ENCODE measurements at regions not wholly inside any gene's neighbourhood (a gene's known extent, or its start where the extent isn't known, plus 50 kb on each side); places are given as distances from the start of the nearest gene placed in this dataset.

DNA sequence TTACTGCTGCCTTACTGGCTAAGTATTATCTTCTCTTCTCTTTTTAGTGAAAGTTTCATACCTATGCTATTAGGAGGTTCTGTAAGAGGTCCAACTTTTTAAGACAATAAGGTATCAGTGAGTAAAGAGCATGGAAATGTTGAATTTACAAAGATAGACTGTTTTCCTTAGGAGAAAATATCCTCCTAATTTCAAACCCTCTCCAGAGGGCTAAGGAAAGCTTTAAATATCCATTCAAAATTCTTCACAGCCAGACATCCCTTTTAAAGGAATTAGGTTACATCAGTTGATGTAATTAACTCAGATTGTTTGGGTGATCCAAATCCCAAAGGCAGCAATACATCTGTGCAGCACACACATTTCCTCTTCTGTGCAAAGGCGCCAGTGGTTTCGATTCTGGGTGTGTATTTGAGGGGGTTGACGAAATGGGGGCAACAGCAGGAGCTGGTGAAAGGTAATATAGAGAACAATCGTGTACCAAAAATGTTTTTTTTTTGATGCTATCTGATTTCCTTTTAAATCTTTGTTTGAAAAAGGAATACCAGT is 273.8 kb upstream of the RPS23 start:
- H3K23me2 ChIP-seq (ENCODE audit: low read depth, low read length): no peaks in the 10 kb centered on the region
- H3K27ac ChIP-seq (ENCODE audit: low read depth, low read length): no peak overlapping the region
- WGBS, 2 experiments (ENCODE audit: extremely low coverage in 1 of 2, insufficient coverage in 1 of 2, insufficient read length in 1 of 2, insufficient replicate concordance in 2 of 2, low coverage in 1 of 2, low lambda C conversion rate in 2 of 2, missing lambda C conversion rate in 1 of 2): 86% methylated on average over 4 of the region's 4 CpGs; no CpG with 5 or more reads in 1 of the 2 experiments
- H3K9me3 ChIP-seq (ENCODE audit: insufficient read depth in 2 of 2, low read depth in 1 of 2, low read length in 1 of 2): no peaks in the 10 kb centered on the region
- DNase-seq (ENCODE audit: low read depth in 1 of 2, low spot score in 2 of 2) (no peak), FAIRE-seq (no peak)
- no peaks in the 10 kb centered on the region for H3K4me1 ChIP-seq (replicated peaks in 1 of 4; ENCODE audit: control insufficient read depth in 3 of 4, insufficient read depth in 4 of 4, low read length in 3 of 4)
- no peak overlapping the region for H2BK15ac ChIP-seq (ENCODE audit: low read length)
- ChIA-PET CTCF (ENCODE audit: partially characterized antibody) (no interaction called here), POLR2A (ENCODE audit: partially characterized antibody) (interaction anchor here (1.1 kb wide), 1 partner anchor 36 kb away, joined by 3 read pairs; no protein-coding TSS in a partner anchor)
- H2BK20ac ChIP-seq (ENCODE audit: low read length): no peak overlapping the region
- no peak overlapping the region for H3K4me3 ChIP-seq (ENCODE audit: extremely low read depth in 1 of 4, insufficient read depth in 2 of 4, low read depth in 3 of 4, low read length in 4 of 4)
- H3K27me3 ChIP-seq (replicated peaks in 1 of 4; ENCODE audit: control insufficient read depth in 3 of 4, extremely low read depth in 1 of 4, insufficient read depth in 3 of 4, low read length in 3 of 4): no peaks in the 10 kb centered on the region
- H3K79me2 ChIP-seq (ENCODE audit: control insufficient read depth in 1 of 2, insufficient read depth in 2 of 2, low read length in 2 of 2): no peaks in the 10 kb centered on the region
- H2AK5ac ChIP-seq (ENCODE audit: low read depth, low read length): no peak overlapping the region
- H3K23ac ChIP-seq (ENCODE audit: insufficient read length): no peak overlapping the region
- H4K8ac ChIP-seq (ENCODE audit: extremely low read depth, insufficient read depth, low read length): no peak overlapping the region
- no peak overlapping the region for H3K56ac ChIP-seq (replicated peaks; ENCODE audit: insufficient read length, low read depth, low read length)
- no peak overlapping the region for H4K5ac ChIP-seq (ENCODE audit: insufficient read length, low read depth, low read length)
- H3K79me1 ChIP-seq (ENCODE audit: low read depth, low read length): no peaks in the 10 kb centered on the region
- no peak overlapping the region for H2BK120ac ChIP-seq (replicated peaks; ENCODE audit: low read depth, low read length)
- H3K18ac ChIP-seq (ENCODE audit: extremely low read depth, low read length): no peak overlapping the region
- H4K91ac ChIP-seq (replicated peaks; ENCODE audit: insufficient read length, low read length): no peak overlapping the region
- no peak overlapping the region for H2AFZ ChIP-seq (ENCODE audit: low read length)
- no peak overlapping the region for H2BK5ac ChIP-seq (ENCODE audit: low read depth, low read length)
- H3K4me2 ChIP-seq (ENCODE audit: insufficient read depth in 1 of 2, low read depth in 2 of 2, low read length in 2 of 2): no peak overlapping the region
- no peaks in the 10 kb centered on the region for H4K20me1 ChIP-seq (replicated peaks in 1 of 2; ENCODE audit: control insufficient read depth in 1 of 2, insufficient read depth in 2 of 2, low read length in 2 of 2)
- no peak overlapping the region for H3K9ac ChIP-seq (replicated peaks in 1 of 4; ENCODE audit: extremely low read depth in 1 of 4, low read depth in 3 of 4, low read length in 3 of 4)
- H3K4ac ChIP-seq (replicated peaks; ENCODE audit: insufficient read length, low read depth, low read length): no peak overlapping the region
- no peak overlapping the region for H3K14ac ChIP-seq (ENCODE audit: insufficient read length)
- H3K36me3 ChIP-seq (ENCODE audit: control insufficient read depth in 2 of 4, insufficient read depth in 4 of 4, low read length in 3 of 4): no peaks in the 10 kb centered on the region
- H2BK12ac ChIP-seq (ENCODE audit: low read depth, low read length): no peak overlapping the region
- no peak for TF ChIP-seq NANOG (IDR thresholded peaks at IDR 0.05; ENCODE audit: insufficient read depth, low read depth, low read length, poor library complexity, severe bottlenecking)
- TF ChIP-seq HDAC2 (IDR thresholded peaks at IDR 0.05; ENCODE audit: borderline replicate concordance in 1 of 2, low read depth in 2 of 2, low read length in 2 of 2): no peak
- TF ChIP-seq SP2 (IDR thresholded peaks at IDR 0.05; ENCODE audit: low read length): no peak
- TF ChIP-seq RNF2 (IDR thresholded peaks at IDR 0.05; ENCODE audit: borderline replicate concordance, low read depth, low read length, missing control alignments, poor library complexity, severe bottlenecking): no peak
- TF ChIP-seq MAFK (IDR thresholded peaks at IDR 0.05; ENCODE audit: low read depth, low read length): no peak
- TF ChIP-seq KDM1A (IDR thresholded peaks at IDR 0.05; ENCODE audit: borderline replicate concordance, low read length): no peak
- TF ChIP-seq TCF12 (IDR thresholded peaks at IDR 0.05; ENCODE audit: low read depth, low read length): no peak
- TF ChIP-seq SUZ12 (IDR thresholded peaks at IDR 0.05; ENCODE audit: low read length): no peak
- no peak for TF ChIP-seq EP300 (IDR thresholded peaks at IDR 0.05; ENCODE audit: borderline replicate concordance in 1 of 2, low read depth in 2 of 2, low read length in 2 of 2)
- no peak for TF ChIP-seq POU5F1 (IDR thresholded peaks at IDR 0.05; ENCODE audit: low read depth, low read length)
- no peak for TF ChIP-seq NRF1 (IDR thresholded peaks at IDR 0.05; ENCODE audit: low read depth, low read length)
- TF ChIP-seq SIRT6 (IDR thresholded peaks at IDR 0.05; ENCODE audit: low read length): no peak
- no peak for TF ChIP-seq RFX5 (IDR thresholded peaks at IDR 0.05; ENCODE audit: borderline replicate concordance, low read depth, low read length)
- no peak for TF ChIP-seq HDAC6 (IDR thresholded peaks at IDR 0.05; ENCODE audit: low read depth, low read length)

Measured in H1 (cell line).